ENCODE measurements at regions not wholly inside any gene's neighbourhood (a gene's known extent, or its start where the extent isn't known, plus 50 kb on each side); places are given as distances from the start of the nearest gene placed in this dataset.

GRCh38 chr3:124599147-124599765 lies 131.0 kb upstream of the UMPS start:
- no peak overlapping the region for H3K27ac Mint-ChIP-seq
- no peaks in the 10 kb centered on the region for H3K4me1 Mint-ChIP-seq
- no peaks in the 10 kb centered on the region for H3K9me3 Mint-ChIP-seq
- no peak for ATAC-seq (replicated peaks)
- H3K27me3 Mint-ChIP-seq = peaks cover 3% of the 10 kb centered on the region
- no peaks in the 10 kb centered on the region for H3K36me3 Mint-ChIP-seq (ENCODE audit: low read depth)
- H3K4me3 Mint-ChIP-seq = no peak overlapping the region

- Mint-ChIP-seq H3K4me3 (no peak overlapping the region), H3K36me3 (ENCODE audit: low read depth) (no peaks in the 10 kb centered on the region), H3K27me3 (peaks cover 3% of the 10 kb centered on the region), H3K27ac (no peak overlapping the region), H3K9me3 (no peaks in the 10 kb centered on the region), H3K4me1 (no peaks in the 10 kb centered on the region)
- no peak for ATAC-seq (replicated peaks)
These were observed 130.2 kb upstream of the UMPS start for GRCh38 chr3:124599779-124600693.

GRCh38 chr3:124600765-124601164 lies 129.5 kb upstream of the UMPS start:
- ATAC-seq (replicated peaks) = no peak
- Mint-ChIP-seq H3K4me1 (no peaks in the 10 kb centered on the region), H3K36me3 (ENCODE audit: low read depth) (no peaks in the 10 kb centered on the region), H3K9me3 (no peaks in the 10 kb centered on the region), H3K4me3 (no peak overlapping the region), H3K27me3 (peaks cover 3% of the 10 kb centered on the region), H3K27ac (no peak overlapping the region)

GRCh38 chr3:124601190-124601589 lies 129.1 kb upstream of the UMPS start:
- no peak overlapping the region for H3K4me3 Mint-ChIP-seq
- peaks cover 3% of the 10 kb centered on the region for H3K27me3 Mint-ChIP-seq
- H3K36me3 Mint-ChIP-seq (ENCODE audit: low read depth) = no peaks in the 10 kb centered on the region
- H3K4me1 Mint-ChIP-seq = no peaks in the 10 kb centered on the region
- H3K27ac Mint-ChIP-seq = no peak overlapping the region
- ATAC-seq (replicated peaks) = no peak
- no peaks in the 10 kb centered on the region for H3K9me3 Mint-ChIP-seq

- Mint-ChIP-seq H3K36me3 (ENCODE audit: low read depth) (no peaks in the 10 kb centered on the region), H3K27ac (no peak overlapping the region), H3K27me3 (peaks cover 3% of the 10 kb centered on the region), H3K4me1 (no peaks in the 10 kb centered on the region), H3K9me3 (no peaks in the 10 kb centered on the region), H3K4me3 (no peak overlapping the region)
- ATAC-seq (replicated peaks) = no peak
These were observed 127.1 kb upstream of the UMPS start for GRCh38 chr3:124602980-124603627.

- no peak for ATAC-seq (replicated peaks)
- Mint-ChIP-seq H3K9me3 (no peaks in the 10 kb centered on the region), H3K4me3 (no peak overlapping the region), H3K27ac (no peak overlapping the region), H3K36me3 (ENCODE audit: low read depth) (no peaks in the 10 kb centered on the region), H3K27me3 (peaks cover 3% of the 10 kb centered on the region), H3K4me1 (no peaks in the 10 kb centered on the region)
These were observed 124.3 kb upstream of the UMPS start for GRCh38 chr3:124605781-124606579.

- H3K4me3 Mint-ChIP-seq = no peak overlapping the region
- no peaks in the 10 kb centered on the region for H3K9me3 Mint-ChIP-seq
- H3K4me1 Mint-ChIP-seq = no peaks in the 10 kb centered on the region
- H3K27me3 Mint-ChIP-seq = peaks cover 3% of the 10 kb centered on the region
- ATAC-seq (replicated peaks) = no peak
- no peaks in the 10 kb centered on the region for H3K36me3 Mint-ChIP-seq (ENCODE audit: low read depth)
- H3K27ac Mint-ChIP-seq = no peak overlapping the region
These were observed 123.1 kb upstream of the UMPS start for GRCh38 chr3:124607163-124607562.

GRCh38 chr3:124609402-124609801 lies 120.8 kb upstream of the UMPS start:
- no peak for ATAC-seq (replicated peaks)
- no peaks in the 10 kb centered on the region for H3K9me3 Mint-ChIP-seq
- no peak overlapping the region for H3K4me3 Mint-ChIP-seq
- no peak overlapping the region for H3K27ac Mint-ChIP-seq
- H3K4me1 Mint-ChIP-seq = no peaks in the 10 kb centered on the region
- no peaks in the 10 kb centered on the region for H3K27me3 Mint-ChIP-seq
- H3K36me3 Mint-ChIP-seq (ENCODE audit: low read depth) = no peaks in the 10 kb centered on the region

- H3K27me3 Mint-ChIP-seq = no peaks in the 10 kb centered on the region
- no peak overlapping the region for H3K4me3 Mint-ChIP-seq
- no peaks in the 10 kb centered on the region for H3K9me3 Mint-ChIP-seq
- H3K27ac Mint-ChIP-seq = no peak overlapping the region
- no peaks in the 10 kb centered on the region for H3K4me1 Mint-ChIP-seq
- H3K36me3 Mint-ChIP-seq (ENCODE audit: low read depth) = no peaks in the 10 kb centered on the region
- no peak for ATAC-seq (replicated peaks)
These were observed 120.1 kb upstream of the UMPS start for GRCh38 chr3:124610130-124610529.

- no peak for ATAC-seq (replicated peaks)
- Mint-ChIP-seq H3K27me3 (peaks cover 3% of the 10 kb centered on the region), H3K4me1 (no peaks in the 10 kb centered on the region), H3K4me3 (no peak overlapping the region), H3K36me3 (ENCODE audit: low read depth) (no peaks in the 10 kb centered on the region), H3K27ac (no peak overlapping the region), H3K9me3 (no peaks in the 10 kb centered on the region)
These were observed 118.7 kb upstream of the UMPS start for GRCh38 chr3:124611520-124611919.

GRCh38 chr3:124615896-124616543 lies 114.2 kb upstream of the UMPS start:
- H3K36me3 Mint-ChIP-seq (ENCODE audit: low read depth) = no peaks in the 10 kb centered on the region
- H3K27me3 Mint-ChIP-seq = peaks cover 3% of the 10 kb centered on the region
- H3K4me1 Mint-ChIP-seq = peaks cover 11% of the 10 kb centered on the region
- ATAC-seq (replicated peaks) = no peak
- no peak overlapping the region for H3K27ac Mint-ChIP-seq
- no peaks in the 10 kb centered on the region for H3K9me3 Mint-ChIP-seq
- no peak overlapping the region for H3K4me3 Mint-ChIP-seq

- Mint-ChIP-seq H3K9me3 (no peaks in the 10 kb centered on the region), H3K27me3 (peaks cover 3% of the 10 kb centered on the region), H3K4me3 (no peak overlapping the region), H3K4me1 (peaks cover 15% of the 10 kb centered on the region), H3K36me3 (ENCODE audit: low read depth) (no peaks in the 10 kb centered on the region), H3K27ac (no peak overlapping the region)
- ATAC-seq (replicated peaks) = no peak
These were observed 113.1 kb upstream of the UMPS start for GRCh38 chr3:124617177-124617576.

GRCh38 chr3:124619887-124620599 lies 110.2 kb upstream of the UMPS start:
- Mint-ChIP-seq H3K36me3 (ENCODE audit: low read depth) (no peaks in the 10 kb centered on the region), H3K27ac (peak overlapping the region; percentile 0), H3K9me3 (no peaks in the 10 kb centered on the region), H3K4me1 (peaks cover 15% of the 10 kb centered on the region), H3K4me3 (peak overlapping the region; percentile 51), H3K27me3 (peaks cover 3% of the 10 kb centered on the region)
- ATAC-seq (replicated peaks) = peak; percentile 62
